ENCODE measurements at regions not wholly inside any gene's neighbourhood (a gene's known extent, or its start where the extent isn't known, plus 50 kb on each side); places are given as distances from the start of the nearest gene placed in this dataset.

GRCh38 chr5:63398346-63398745, 563.9 kb downstream of the HTR1A start:
- TF ChIP-seq CTCF (IDR thresholded peaks at IDR 0.05) (no peak), EZH2 (IDR thresholded peaks at IDR 0.05) (no peak)
